GM21723 (cell line): ENCODE measurements at regions not wholly inside any gene's neighbourhood (a gene's known extent, or its start where the extent isn't known, plus 50 kb on each side); places are given as distances from the start of the nearest gene placed in this dataset.
A peak's percentile ranks its signal among the peaks of the same experiment; 100 is the strongest.

Experiments
- ATAC-seq: cut with Tn5 transposase; IDR thresholded peaks from one replicate; pipeline ENCODE4 v1.9.1; 2021; ENCODE audit warnings: mild to moderate bottlenecking, moderate library complexity; ENCODE audit not compliant: unreplicated experiment

- ATAC-seq: no peak
These were observed 168.4 kb upstream of the C21orf91 start for GRCh38 chr21:17987382-17988101.

GRCh38 chr21:17981060-17981740 lies 162.0 kb upstream of the C21orf91 start:
- ATAC-seq: no peak

- no peak for ATAC-seq
These were observed 160.6 kb upstream of the C21orf91 start for GRCh38 chr21:17979763-17980162.

- no peak for ATAC-seq
These were observed 159.7 kb upstream of the C21orf91 start for GRCh38 chr21:17978895-17979294.

GRCh38 chr21:17976691-17977090 lies 157.5 kb upstream of the C21orf91 start:
- ATAC-seq: no peak

- ATAC-seq: no peak
These were observed 157.0 kb upstream of the C21orf91 start for GRCh38 chr21:17976139-17976538.

GRCh38 chr21:17967319-17967718 lies 148.2 kb upstream of the C21orf91 start:
- ATAC-seq: no peak

- ATAC-seq: no peak
These were observed 145.6 kb upstream of the C21orf91 start for GRCh38 chr21:17964716-17965115.

GRCh38 chr21:17964199-17964598 lies 145.0 kb upstream of the C21orf91 start:
- ATAC-seq: no peak

- no peak for ATAC-seq
These were observed 131.4 kb upstream of the C21orf91 start for GRCh38 chr21:17950591-17950990.

GRCh38 chr21:17949421-17949820 lies 130.3 kb upstream of the C21orf91 start:
- ATAC-seq: no peak

GRCh38 chr21:17947531-17947930 lies 128.4 kb upstream of the C21orf91 start:
- no peak for ATAC-seq

GRCh38 chr21:17931080-17931479 lies 111.9 kb upstream of the C21orf91 start:
- no peak for ATAC-seq

GRCh38 chr21:17930093-17930492 lies 110.9 kb upstream of the C21orf91 start:
- ATAC-seq: no peak

- ATAC-seq: no peak
These were observed 110.4 kb upstream of the C21orf91 start for GRCh38 chr21:17929510-17929909.

GRCh38 chr21:17925899-17926298 lies 106.7 kb upstream of the C21orf91 start:
- no peak for ATAC-seq

GRCh38 chr21:17925000-17925610 lies 105.9 kb upstream of the C21orf91 start:
- ATAC-seq: peak; percentile 96

GRCh38 chr21:17921579-17922530 lies 102.7 kb upstream of the C21orf91 start:
- ATAC-seq: no peak

GRCh38 chr21:17915976-17916375 lies 96.8 kb upstream of the C21orf91 start:
- no peak for ATAC-seq

GRCh38 chr21:17911628-17912027 lies 92.5 kb upstream of the C21orf91 start:
- ATAC-seq: no peak
